HuH-7 (cell line): ENCODE measurements at regions not wholly inside any gene's neighbourhood (a gene's known extent, or its start where the extent isn't known, plus 50 kb on each side); places are given as distances from the start of the nearest gene placed in this dataset.

Experiments used
- DNase-seq: peaks from one replicate; pipeline ENCODE4 v3.0.0; 2011; ENCODE audit warnings: low spot score

- DNase-seq, result peak; percentile 12
Measured at GRCh38 chr10:61140765-61141392, 196.9 kb upstream of the RHOBTB1 start.

- DNase-seq, result no peak
Measured at GRCh38 chr10:61139592-61139953, 195.6 kb upstream of the RHOBTB1 start.

GRCh38 chr10:61138708-61139591 lies 195.0 kb upstream of the RHOBTB1 start:
- DNase-seq, result no peak

GRCh38 chr10:61136139-61136538 lies 192.2 kb upstream of the RHOBTB1 start:
- no peak for DNase-seq

GRCh38 chr10:61135276-61135721 lies 191.3 kb upstream of the RHOBTB1 start:
- DNase-seq, result no peak

- no peak for DNase-seq
Measured at GRCh38 chr10:61130366-61130765, 186.4 kb upstream of the RHOBTB1 start.

- no peak for DNase-seq
Measured at GRCh38 chr10:61128196-61128595, 184.2 kb upstream of the RHOBTB1 start.

GRCh38 chr10:61125560-61126170 lies 181.7 kb upstream of the RHOBTB1 start:
- no peak for DNase-seq

GRCh38 chr10:61124756-61125530 lies 181.0 kb upstream of the RHOBTB1 start:
- no peak for DNase-seq

- no peak for DNase-seq
Measured at GRCh38 chr10:61120805-61121204, 176.8 kb upstream of the RHOBTB1 start.

GRCh38 chr10:61119573-61119972 lies 175.6 kb upstream of the RHOBTB1 start:
- DNase-seq, result no peak

GRCh38 chr10:61115897-61116296 lies 171.9 kb upstream of the RHOBTB1 start:
- no peak for DNase-seq

GRCh38 chr10:61112771-61113170 lies 168.8 kb upstream of the RHOBTB1 start:
- DNase-seq, result no peak

GRCh38 chr10:61110936-61111335 lies 167.0 kb upstream of the RHOBTB1 start:
- DNase-seq, result no peak

- DNase-seq, result no peak
Measured at GRCh38 chr10:61110188-61110844, 166.3 kb upstream of the RHOBTB1 start.

GRCh38 chr10:61108915-61109314 lies 164.9 kb upstream of the RHOBTB1 start:
- no peak for DNase-seq

GRCh38 chr10:61100887-61101286 lies 156.9 kb upstream of the RHOBTB1 start:
- DNase-seq, result no peak

- DNase-seq, result no peak
Measured at GRCh38 chr10:61099756-61100155, 155.8 kb upstream of the RHOBTB1 start.

GRCh38 chr10:61098966-61099365 lies 155.0 kb upstream of the RHOBTB1 start:
- no peak for DNase-seq

- DNase-seq, result no peak
Measured at GRCh38 chr10:61097026-61097425, 153.0 kb upstream of the RHOBTB1 start.

GRCh38 chr10:61096056-61096455 lies 152.1 kb upstream of the RHOBTB1 start:
- DNase-seq, result no peak

GRCh38 chr10:61091531-61091930 lies 147.5 kb upstream of the RHOBTB1 start:
- no peak for DNase-seq
